HCT116 (cell line): ENCODE measurements at regions not wholly inside any gene's neighbourhood (a gene's known extent, or its start where the extent isn't known, plus 50 kb on each side); places are given as distances from the start of the nearest gene placed in this dataset.

Experiments used
- EGR1 ChIP-seq: IDR thresholded peaks from 2 replicates; pipeline ENCODE4 v1.6.1; 2012; ENCODE audit warnings: low read depth
- EZH2 ChIP-seq: fragments of 200-600 bp; sonication (generic); IDR thresholded peaks from 2 replicates; pipeline ENCODE4 v1.6.1; 2017; ENCODE audit warnings: antibody characterized with exemption, mixed run types
- EZH2phosphoT487 ChIP-seq: fragments of 200-600 bp; IDR thresholded peaks from 2 replicates; pipeline ENCODE4 v1.6.1; 2018; ENCODE audit warnings: antibody characterized with exemption, borderline replicate concordance
- POLR2A ChIP-seq: IDR thresholded peaks from 2 replicates; pipeline ENCODE4 v1.7.0; 2011; ENCODE audit warnings: borderline replicate concordance; ENCODE audit not compliant: insufficient read depth, insufficient read length; ENCODE audit errors: extremely low read depth
- SIN3A ChIP-seq: IDR thresholded peaks from 2 replicates; pipeline ENCODE4 v1.6.1; 2012; ENCODE audit warnings: low read depth
- SP1 ChIP-seq: IDR thresholded peaks from 2 replicates; pipeline ENCODE4 v1.6.1; 2012; ENCODE audit warnings: low read depth
- ZFX ChIP-seq: fragments of 450-650 bp; IDR thresholded peaks from 2 replicates; pipeline ENCODE4 v1.6.1; 2017
- TF ChIP-seq, protein P1 (sequence below), 3 experiments: fragments of 200-600 bp in 1 of 3; sonication (generic) in 1 of 3; IDR thresholded peaks in 2 of 3; conservative IDR thresholded peaks in 1 of 3; 2 replicates each; pipeline ENCODE4 v1.5.1; 2012 to 2017; ENCODE audit warnings: low read depth in 2 of 3, low read length in 2 of 3, antibody characterized with exemption in 1 of 3, borderline replicate concordance in 1 of 3, control low read depth in 1 of 3, mild to moderate bottlenecking in 1 of 3, mixed read lengths in 1 of 3, mixed run types in 1 of 3, moderate library complexity in 1 of 3; ENCODE audit not compliant: insufficient read depth in 1 of 3
- TF ChIP-seq, protein P2 (sequence below): IDR thresholded peaks from 2 replicates; pipeline ENCODE4 v1.6.1; 2012

DNA sequence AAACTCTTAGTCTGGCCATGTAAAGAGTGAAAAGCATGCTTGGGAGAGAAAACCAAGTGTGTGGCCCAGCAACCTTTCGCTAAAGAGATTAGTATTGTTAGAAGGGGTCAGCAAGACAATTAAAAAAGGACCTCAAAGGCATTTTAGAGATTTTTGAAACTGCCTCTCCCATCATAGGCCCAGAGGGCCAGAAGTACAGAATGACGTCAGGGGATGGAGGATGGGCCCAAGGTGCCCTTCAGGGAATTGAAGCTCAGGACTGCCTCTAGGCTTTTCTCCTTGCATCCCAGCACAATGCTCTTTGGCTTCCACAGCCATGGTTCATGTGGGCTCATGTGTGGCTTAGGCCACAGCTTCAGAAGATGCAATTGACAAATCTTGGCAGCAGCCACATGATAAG, 287.0 kb upstream of the COX7C start:
- no peak for TF ChIP-seq POLR2A
- TF ChIP-seq EZH2phosphoT487: no peak
- TF ChIP-seq, protein P1, sequence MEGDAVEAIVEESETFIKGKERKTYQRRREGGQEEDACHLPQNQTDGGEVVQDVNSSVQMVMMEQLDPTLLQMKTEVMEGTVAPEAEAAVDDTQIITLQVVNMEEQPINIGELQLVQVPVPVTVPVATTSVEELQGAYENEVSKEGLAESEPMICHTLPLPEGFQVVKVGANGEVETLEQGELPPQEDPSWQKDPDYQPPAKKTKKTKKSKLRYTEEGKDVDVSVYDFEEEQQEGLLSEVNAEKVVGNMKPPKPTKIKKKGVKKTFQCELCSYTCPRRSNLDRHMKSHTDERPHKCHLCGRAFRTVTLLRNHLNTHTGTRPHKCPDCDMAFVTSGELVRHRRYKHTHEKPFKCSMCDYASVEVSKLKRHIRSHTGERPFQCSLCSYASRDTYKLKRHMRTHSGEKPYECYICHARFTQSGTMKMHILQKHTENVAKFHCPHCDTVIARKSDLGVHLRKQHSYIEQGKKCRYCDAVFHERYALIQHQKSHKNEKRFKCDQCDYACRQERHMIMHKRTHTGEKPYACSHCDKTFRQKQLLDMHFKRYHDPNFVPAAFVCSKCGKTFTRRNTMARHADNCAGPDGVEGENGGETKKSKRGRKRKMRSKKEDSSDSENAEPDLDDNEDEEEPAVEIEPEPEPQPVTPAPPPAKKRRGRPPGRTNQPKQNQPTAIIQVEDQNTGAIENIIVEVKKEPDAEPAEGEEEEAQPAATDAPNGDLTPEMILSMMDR (IDR thresholded peaks at IDR 0.05 in 2 of 3, conservative IDR thresholded peaks at IDR 0.05 in 1 of 3; ENCODE audit: borderline replicate concordance in 1 of 3, insufficient read depth in 1 of 3, low read depth in 2 of 3, low read length in 2 of 3): no peak
- TF ChIP-seq, protein P2, sequence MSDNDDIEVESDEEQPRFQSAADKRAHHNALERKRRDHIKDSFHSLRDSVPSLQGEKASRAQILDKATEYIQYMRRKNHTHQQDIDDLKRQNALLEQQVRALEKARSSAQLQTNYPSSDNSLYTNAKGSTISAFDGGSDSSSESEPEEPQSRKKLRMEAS: no peak
- TF ChIP-seq EGR1: no peak
- no peak for TF ChIP-seq ZFX
- no peak for TF ChIP-seq SP1
- no peak for TF ChIP-seq SIN3A
- TF ChIP-seq EZH2: no peak
